Fibroblast of skin of right quadriceps (primary cell): ENCODE measurements at regions not wholly inside any gene's neighbourhood (a gene's known extent, or its start where the extent isn't known, plus 50 kb on each side); places are given as distances from the start of the nearest gene placed in this dataset.
A peak's percentile ranks its signal among the peaks of the same experiment; 100 is the strongest.

ENCODE experiments used
- DNase-seq: peaks from one replicate; pipeline ENCODE4 v3.0.0-alpha.2; 2013

DNA sequence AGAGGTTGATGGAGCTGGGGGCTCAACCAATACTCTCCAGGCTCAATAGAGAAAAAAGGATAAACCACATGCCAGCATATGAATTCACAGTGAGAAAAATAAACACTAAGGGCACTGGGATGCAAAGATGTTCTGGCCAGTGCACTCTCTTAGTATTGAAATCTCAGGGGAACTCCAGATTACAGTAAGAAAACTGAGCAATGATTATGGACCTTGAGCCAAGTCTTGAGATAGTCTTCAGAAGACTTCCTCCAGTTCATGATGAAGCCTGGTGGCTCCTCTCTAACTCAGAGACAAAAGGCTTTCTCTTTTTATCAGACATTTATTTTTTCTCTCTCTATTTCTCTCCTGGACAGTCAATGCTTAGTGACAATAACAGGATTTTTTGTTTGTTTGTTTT lies 139.8 kb upstream of the SPEF2 start:
- DNase-seq: no peak

- no peak for DNase-seq
Observed at GRCh38 chr5:35477321-35477720, 140.3 kb upstream of the SPEF2 start.

GRCh38 chr5:35476797-35477196 lies 140.9 kb upstream of the SPEF2 start:
- no peak for DNase-seq

GRCh38 chr5:35476036-35476435 lies 141.6 kb upstream of the SPEF2 start:
- no peak for DNase-seq

DNA sequence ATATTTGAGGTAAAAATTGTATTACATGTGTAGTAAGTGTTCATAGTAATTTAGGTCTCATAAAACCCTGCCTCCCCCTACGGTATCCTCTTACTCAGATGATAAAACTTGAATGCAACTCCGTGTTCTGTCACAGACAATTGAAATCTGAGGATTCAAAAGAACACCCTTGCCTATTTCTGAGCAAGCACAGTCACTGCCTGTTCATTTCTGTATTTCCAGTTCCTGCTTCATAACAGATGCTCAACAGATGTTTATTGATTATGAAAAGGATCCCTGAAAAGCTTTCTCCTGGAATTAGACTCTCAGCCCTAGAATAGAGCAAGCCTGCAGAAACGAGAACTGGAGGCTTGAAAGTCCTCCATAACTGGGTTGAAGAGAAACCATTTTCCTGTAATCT lies 144.1 kb upstream of the SPEF2 start:
- no peak for DNase-seq

GRCh38 chr5:35470866-35471265 lies 146.8 kb upstream of the SPEF2 start:
- peak; percentile 51 for DNase-seq

- DNase-seq: no peak
Observed at GRCh38 chr5:35468811-35469210, 148.9 kb upstream of the SPEF2 start.

DNA sequence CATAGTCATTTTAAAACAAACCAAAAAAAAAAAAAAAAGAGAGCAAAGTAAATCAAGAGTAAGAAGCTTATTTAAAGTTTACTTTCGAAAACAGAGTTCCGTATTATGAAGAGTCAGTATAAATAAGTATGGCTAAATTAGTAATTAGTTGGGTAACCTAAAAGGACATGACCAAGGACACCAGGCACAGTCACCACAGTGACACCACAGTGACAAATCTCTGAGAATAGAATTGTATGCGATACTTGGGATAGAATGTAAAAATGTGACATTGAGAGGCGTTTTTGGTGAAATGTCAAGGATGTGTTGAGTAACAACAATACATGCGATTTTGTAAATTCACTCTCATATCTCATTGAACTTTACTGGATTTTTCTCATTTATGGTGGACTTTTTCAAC lies 150.9 kb upstream of the SPEF2 start:
- no peak for DNase-seq

GRCh38 chr5:35464757-35465156 lies 152.9 kb upstream of the SPEF2 start:
- DNase-seq: no peak

GRCh38 chr5:35461530-35461929 lies 156.1 kb upstream of the SPEF2 start:
- no peak for DNase-seq

DNA sequence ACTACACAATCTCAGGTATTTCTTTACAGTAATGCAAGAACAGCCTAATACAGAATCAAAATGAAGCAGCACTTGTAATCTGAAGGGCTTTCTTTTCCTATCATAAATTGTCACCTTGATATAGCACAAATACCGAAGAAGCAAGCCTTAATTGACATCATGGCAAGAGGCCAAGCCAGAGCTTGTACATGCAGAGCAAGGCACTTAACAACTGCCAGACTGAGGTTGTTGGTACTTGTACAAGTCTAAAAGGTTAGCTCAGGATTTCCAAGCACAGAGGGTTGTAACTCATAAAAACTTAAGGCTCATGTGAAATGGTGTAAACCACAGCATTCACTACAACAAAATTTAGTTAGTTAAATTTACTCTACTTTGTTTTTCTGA lies 158.8 kb upstream of the SPEF2 start:
- no peak for DNase-seq

DNA sequence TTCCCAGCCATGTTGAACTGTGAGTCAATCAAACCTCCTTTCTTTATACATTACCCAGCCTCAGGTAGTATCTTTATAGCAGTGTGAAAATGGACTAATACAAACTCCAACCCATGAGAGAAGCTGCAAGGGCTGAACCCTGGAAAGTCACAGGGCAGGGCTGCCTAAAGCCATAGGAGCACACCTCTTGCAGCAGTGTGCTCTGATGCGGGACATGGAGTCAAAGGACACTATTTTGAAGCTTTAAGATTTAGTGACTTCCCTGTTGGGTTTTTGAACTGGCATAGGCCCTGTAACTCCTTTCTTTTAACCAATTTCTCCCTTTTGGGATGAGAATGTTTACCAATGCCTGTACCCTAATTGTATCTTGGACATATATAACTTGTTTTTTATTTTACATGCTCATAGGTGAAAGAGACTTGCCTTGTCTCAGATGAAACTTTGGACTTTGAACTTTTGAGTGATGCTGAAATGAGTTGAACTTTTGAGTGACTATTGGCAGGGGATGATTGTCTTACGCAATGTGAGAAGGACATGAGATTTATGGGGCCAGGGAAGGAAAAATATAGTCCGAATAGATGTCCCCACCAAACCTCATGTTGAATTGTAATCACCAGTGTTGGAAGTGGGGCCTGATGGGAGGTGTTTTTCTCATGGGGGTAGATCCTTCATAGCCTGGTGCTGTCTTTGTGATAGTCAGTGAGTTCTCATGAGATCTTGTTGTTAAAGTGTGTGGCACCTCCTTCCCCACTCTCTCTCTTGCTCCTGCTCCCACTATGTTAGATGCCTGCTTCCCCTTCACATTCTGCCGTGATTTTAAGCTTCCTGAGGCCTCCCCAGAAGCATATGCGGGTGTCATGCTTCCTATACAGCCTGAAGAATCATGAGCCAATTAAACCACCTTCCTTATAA lies 159.5 kb upstream of the SPEF2 start:
- no peak for DNase-seq

DNA sequence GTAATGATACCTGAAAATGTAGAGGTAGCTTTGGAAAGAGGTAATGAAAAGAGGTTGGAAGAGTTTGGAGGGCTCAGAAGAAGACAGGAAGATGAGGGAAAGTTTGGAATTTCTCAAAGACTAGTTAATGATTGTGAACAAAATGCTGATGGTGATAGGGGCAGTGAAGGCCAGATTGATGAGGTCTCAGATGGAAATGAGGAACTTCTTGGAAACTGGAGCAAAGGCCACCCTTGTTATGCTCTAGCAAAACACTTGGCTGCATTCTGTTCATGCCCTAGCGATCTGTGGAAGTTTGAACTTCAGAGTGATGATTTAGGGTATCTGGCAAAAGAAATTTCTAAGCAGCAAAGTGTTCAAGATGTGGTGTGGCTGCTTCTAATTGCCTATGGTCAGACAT lies 161.2 kb upstream of the SPEF2 start:
- no peak for DNase-seq

DNA sequence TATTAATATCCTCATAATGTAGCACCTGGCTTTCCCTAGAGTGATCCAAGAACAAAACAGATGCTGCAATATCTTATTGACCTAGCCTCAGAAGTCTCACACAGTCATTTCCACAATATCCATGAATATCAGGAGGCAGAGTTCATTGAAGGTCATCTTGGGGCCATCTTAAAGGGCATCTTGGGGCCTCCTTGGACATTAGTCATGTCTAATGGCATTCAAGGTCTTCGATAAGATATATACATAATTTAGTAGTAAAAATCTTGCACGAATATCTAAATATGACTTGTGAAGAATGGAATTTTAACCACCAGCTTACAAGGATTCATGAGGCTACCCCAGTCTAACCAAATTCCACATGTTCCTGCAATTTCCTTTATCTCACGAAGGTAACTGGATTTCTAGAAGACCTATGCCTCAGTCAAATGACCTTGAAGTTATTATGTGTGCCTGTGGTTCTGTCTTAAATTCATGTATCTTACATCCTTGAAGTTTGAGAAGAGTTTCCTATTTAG lies 163.6 kb upstream of the SPEF2 start:
- DNase-seq: no peak

DNA sequence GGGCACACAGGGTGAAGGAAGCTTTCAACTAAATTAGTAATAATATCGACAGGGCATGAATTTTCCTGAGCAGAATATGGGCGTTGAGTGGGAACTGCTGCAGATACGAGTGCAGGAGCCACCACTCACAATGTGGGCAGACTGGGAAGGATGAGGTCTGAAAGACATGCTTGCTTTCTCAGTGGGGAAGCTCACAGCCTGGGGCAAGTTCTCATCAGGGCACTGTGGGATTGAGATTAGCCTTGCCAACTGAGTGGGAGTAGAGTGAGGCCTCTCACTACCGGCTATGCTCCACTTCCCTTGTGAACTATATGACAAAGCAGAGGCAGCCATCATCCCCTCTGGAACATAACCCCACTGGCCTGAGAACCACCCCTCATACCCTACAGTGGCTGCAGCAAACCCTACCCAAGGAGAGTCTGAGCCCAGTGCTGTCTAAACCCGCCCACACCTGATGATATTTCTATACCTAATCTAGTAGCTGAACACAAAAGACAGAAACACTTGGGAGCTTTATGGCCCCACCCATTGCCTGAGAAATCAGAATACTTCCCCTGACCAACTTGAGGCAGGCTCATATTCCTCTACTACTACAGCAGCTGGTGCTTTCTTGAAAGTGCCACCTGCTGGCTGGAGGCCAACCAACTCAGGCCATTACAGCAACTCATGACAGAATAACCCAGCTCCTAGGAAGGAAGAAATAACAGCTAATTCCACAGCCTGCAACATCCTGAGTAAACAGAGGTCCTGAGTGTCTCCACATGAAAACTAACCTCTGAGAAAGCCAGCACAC lies 173.7 kb upstream of the SPEF2 start:
- DNase-seq: no peak

DNA sequence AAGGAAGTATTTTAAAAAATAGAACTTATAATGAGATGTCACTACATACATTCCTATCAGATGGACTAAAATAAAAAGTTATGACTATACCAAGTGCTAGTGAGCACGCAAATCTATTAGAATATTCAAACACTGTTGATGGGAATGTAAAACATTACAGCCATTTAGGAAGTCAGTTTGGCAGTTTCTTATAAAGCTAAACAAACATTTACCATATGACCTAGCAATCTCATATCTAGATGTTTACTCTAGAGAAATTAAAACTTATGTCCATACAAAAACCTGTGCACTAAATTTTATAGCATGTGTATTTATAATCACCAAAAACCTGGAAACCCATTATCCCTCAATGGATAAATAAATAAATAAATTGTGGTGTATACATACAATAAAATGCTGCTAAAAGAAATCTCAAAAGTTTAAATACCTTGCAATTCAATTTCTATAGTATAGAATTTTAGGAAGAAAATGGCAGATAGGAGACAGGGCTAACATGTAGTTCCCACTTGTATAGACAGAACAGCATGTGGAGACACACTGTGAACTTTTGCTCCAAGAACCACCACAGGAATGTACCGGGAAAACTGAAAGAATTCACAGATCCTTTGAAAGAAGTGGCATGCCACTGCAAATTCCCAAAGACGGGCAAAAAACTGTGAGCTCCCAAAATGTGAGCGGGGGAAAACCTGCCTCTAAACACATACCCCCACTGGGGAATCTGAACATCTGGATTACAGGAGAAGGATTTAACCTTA lies 174.6 kb upstream of the SPEF2 start:
- peak; percentile 31 for DNase-seq

GRCh38 chr5:35440409-35440808 lies 177.3 kb upstream of the SPEF2 start:
- DNase-seq: no peak

DNA sequence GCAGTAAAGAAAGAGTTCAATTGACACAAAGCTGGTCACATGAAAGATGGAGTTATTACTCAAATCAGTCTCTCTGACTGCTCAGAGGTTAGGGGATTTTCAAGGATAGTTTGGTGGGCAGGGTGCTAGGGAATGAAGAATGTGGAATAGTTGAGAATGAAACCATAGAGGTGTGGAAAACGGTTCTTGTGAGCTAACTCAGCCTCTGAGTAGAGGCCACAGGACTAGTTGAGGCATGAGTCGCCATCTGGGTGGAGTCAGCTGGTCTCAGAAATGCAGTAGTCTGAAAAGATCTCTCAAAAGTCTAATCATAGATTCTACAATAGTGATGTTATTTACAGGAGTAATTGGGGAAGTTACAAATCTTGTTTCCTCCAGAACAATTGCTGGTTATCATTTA lies 178.9 kb upstream of the SPEF2 start:
- no peak for DNase-seq

- DNase-seq: no peak
Observed at GRCh38 chr5:35438288-35438687, 179.4 kb upstream of the SPEF2 start.

GRCh38 chr5:35436400-35437057 lies 181.1 kb upstream of the SPEF2 start:
- peak; percentile 31 for DNase-seq

- DNase-seq: no peak
Observed at GRCh38 chr5:35430381-35431162, 187.1 kb upstream of the SPEF2 start.

DNA sequence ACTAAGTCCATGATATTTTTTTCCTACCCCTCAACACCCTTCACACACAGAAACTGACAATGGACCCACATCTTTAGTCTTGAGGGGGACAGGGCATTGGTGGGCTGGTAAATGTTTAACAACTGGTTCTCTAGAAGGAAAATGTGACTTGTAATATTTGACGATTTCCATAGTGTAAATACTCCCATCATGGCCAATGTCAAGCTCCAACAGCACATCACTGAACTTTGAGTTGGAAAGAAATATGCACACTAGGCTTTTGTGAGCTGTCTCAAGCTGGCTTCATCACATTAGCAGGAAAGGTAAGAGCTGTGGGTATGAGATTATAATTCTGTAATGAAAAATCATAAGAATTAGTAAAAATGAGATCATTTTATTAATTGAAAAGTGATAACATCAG lies 189.9 kb upstream of the PRLR start:
- DNase-seq: no peak
